ENCODE measurements at regions not wholly inside any gene's neighbourhood (a gene's known extent, or its start where the extent isn't known, plus 50 kb on each side); places are given as distances from the start of the nearest gene placed in this dataset.

- Histone ChIP-seq H3K27me3 (no peaks in the 10 kb centered on the region), H3K4me1 (no peaks in the 10 kb centered on the region), H3K9me3 (no peaks in the 10 kb centered on the region), H3K36me3 (no peaks in the 10 kb centered on the region), H3K4me3 (no peak overlapping the region), H3K27ac (no peak overlapping the region)
- DNase-seq (ENCODE audit: low spot score), result no peak
- TF ChIP-seq CTCF (IDR thresholded peaks at IDR 0.05), result no peak
These were observed 341.8 kb upstream of the KIF2A start for GRCh38 chr5:61964201-61964600.

- TF ChIP-seq CTCF (IDR thresholded peaks at IDR 0.05), result no peak
- Histone ChIP-seq H3K27me3 (no peaks in the 10 kb centered on the region), H3K36me3 (no peaks in the 10 kb centered on the region), H3K4me3 (no peak overlapping the region), H3K4me1 (no peaks in the 10 kb centered on the region), H3K27ac (no peak overlapping the region), H3K9me3 (no peaks in the 10 kb centered on the region)
- DNase-seq (ENCODE audit: low spot score), result no peak
These were observed 340.9 kb upstream of the KIF2A start for GRCh38 chr5:61965069-61965468.

GRCh38 chr5:61965490-61965889 lies 340.5 kb upstream of the KIF2A start:
- Histone ChIP-seq H3K4me1 (no peaks in the 10 kb centered on the region), H3K27me3 (no peaks in the 10 kb centered on the region), H3K4me3 (no peak overlapping the region), H3K9me3 (no peaks in the 10 kb centered on the region), H3K27ac (no peak overlapping the region), H3K36me3 (no peaks in the 10 kb centered on the region)
- DNase-seq (ENCODE audit: low spot score), result no peak
- TF ChIP-seq CTCF (IDR thresholded peaks at IDR 0.05), result no peak

GRCh38 chr5:61966296-61966955 lies 339.6 kb upstream of the KIF2A start:
- no peaks in the 10 kb centered on the region for H3K36me3 ChIP-seq
- H3K4me3 ChIP-seq, result no peak overlapping the region
- no peaks in the 10 kb centered on the region for H3K27me3 ChIP-seq
- H3K27ac ChIP-seq, result no peak overlapping the region
- H3K4me1 ChIP-seq, result no peaks in the 10 kb centered on the region
- H3K9me3 ChIP-seq, result no peaks in the 10 kb centered on the region
- no peak for TF ChIP-seq CTCF (IDR thresholded peaks at IDR 0.05)
- no peak for DNase-seq (ENCODE audit: low spot score)

- Histone ChIP-seq H3K27me3 (no peaks in the 10 kb centered on the region), H3K9me3 (no peaks in the 10 kb centered on the region), H3K36me3 (no peaks in the 10 kb centered on the region), H3K27ac (no peak overlapping the region), H3K4me1 (no peaks in the 10 kb centered on the region), H3K4me3 (no peak overlapping the region)
- DNase-seq (ENCODE audit: low spot score), result no peak
- no peak for TF ChIP-seq CTCF (IDR thresholded peaks at IDR 0.05)
These were observed 339.0 kb upstream of the KIF2A start for GRCh38 chr5:61966997-61967396.

GRCh38 chr5:61967681-61968080 lies 338.3 kb upstream of the KIF2A start:
- H3K9me3 ChIP-seq, result no peaks in the 10 kb centered on the region
- no peak overlapping the region for H3K4me3 ChIP-seq
- H3K36me3 ChIP-seq, result no peaks in the 10 kb centered on the region
- H3K27ac ChIP-seq, result no peak overlapping the region
- TF ChIP-seq CTCF (IDR thresholded peaks at IDR 0.05), result no peak
- no peaks in the 10 kb centered on the region for H3K27me3 ChIP-seq
- DNase-seq (ENCODE audit: low spot score), result no peak
- H3K4me1 ChIP-seq, result no peaks in the 10 kb centered on the region
